GM18951 (cell line): ENCODE measurements at regions not wholly inside any gene's neighbourhood (a gene's known extent, or its start where the extent isn't known, plus 50 kb on each side); places are given as distances from the start of the nearest gene placed in this dataset.

Experiments
- POLR2A ChIP-seq: IDR thresholded peaks from 4 replicates; pipeline ENCODE4 v1.6.1; 2011; ENCODE audit warnings: mild to moderate bottlenecking; ENCODE audit not compliant: insufficient read length, insufficient read depth; ENCODE audit errors: extremely low read depth
- in situ Hi-C: fragments of 300-500 bp; cut with MboI; formaldehyde crosslinking; loops from one replicate; pipeline ENCODE4 v1.12.0; 2022; ENCODE audit warnings: low sequenced_read_pairs, mixed read lengths, inconsistent platforms; ENCODE audit not compliant: unreplicated experiment

GRCh38 chr5:125695996-125696655 is 727.1 kb upstream of the GRAMD2B start:
- TF ChIP-seq POLR2A = no peak
- in situ Hi-C loops = no loop called here

GRCh38 chr5:125696762-125697161 is 726.4 kb upstream of the GRAMD2B start:
- in situ Hi-C loops = no loop called here

GRCh38 chr5:125698420-125698819 is 724.8 kb upstream of the GRAMD2B start:
- in situ Hi-C loops = no loop called here
- no peak for TF ChIP-seq POLR2A

More at GRCh38 chr5:125696762-125697161, 726.4 kb upstream of the GRAMD2B start:
- no peak for TF ChIP-seq POLR2A

- in situ Hi-C loops = no loop called here
These were observed 723.3 kb upstream of the GRAMD2B start for GRCh38 chr5:125699860-125700259.

GRCh38 chr5:125700380-125700861 is 722.8 kb upstream of the GRAMD2B start:
- TF ChIP-seq POLR2A = no peak
- in situ Hi-C loops = no loop called here

More at GRCh38 chr5:125699860-125700259, 723.3 kb upstream of the GRAMD2B start:
- TF ChIP-seq POLR2A = no peak

- in situ Hi-C loops = no loop called here
- no peak for TF ChIP-seq POLR2A
These were observed 719.6 kb upstream of the GRAMD2B start for GRCh38 chr5:125703616-125704015.

GRCh38 chr5:125704888-125705287 is 718.3 kb upstream of the GRAMD2B start:
- in situ Hi-C loops = no loop called here

GRCh38 chr5:125708583-125708982 is 714.6 kb upstream of the GRAMD2B start:
- no peak for TF ChIP-seq POLR2A
- in situ Hi-C loops = no loop called here

More at GRCh38 chr5:125704888-125705287, 718.3 kb upstream of the GRAMD2B start:
- no peak for TF ChIP-seq POLR2A

GRCh38 chr5:125710745-125711144 is 712.5 kb upstream of the GRAMD2B start:
- in situ Hi-C loops = no loop called here
- no peak for TF ChIP-seq POLR2A

- in situ Hi-C loops = no loop called here
- no peak for TF ChIP-seq POLR2A
These were observed 710.8 kb upstream of the GRAMD2B start for GRCh38 chr5:125712397-125712796.

GRCh38 chr5:125713109-125713805 is 710.0 kb upstream of the GRAMD2B start:
- in situ Hi-C loops = no loop called here
- TF ChIP-seq POLR2A = no peak

- no peak for TF ChIP-seq POLR2A
- in situ Hi-C loops = no loop called here
These were observed 708.0 kb upstream of the GRAMD2B start for GRCh38 chr5:125715216-125715615.

- TF ChIP-seq POLR2A = no peak
- in situ Hi-C loops = no loop called here
These were observed 706.0 kb upstream of the GRAMD2B start for GRCh38 chr5:125717209-125717608.

- in situ Hi-C loops = no loop called here
- TF ChIP-seq POLR2A = no peak
These were observed 703.4 kb upstream of the GRAMD2B start for GRCh38 chr5:125719681-125720347.

- in situ Hi-C loops = no loop called here
- no peak for TF ChIP-seq POLR2A
These were observed 702.9 kb upstream of the GRAMD2B start for GRCh38 chr5:125720348-125720685.
